ENCODE measurements at regions not wholly inside any gene's neighbourhood (a gene's known extent, or its start where the extent isn't known, plus 50 kb on each side); places are given as distances from the start of the nearest gene placed in this dataset.
"Not testable (repeated sequence)": the region's sequence is repeated elsewhere in the genome, so short reads cannot be mapped to it uniquely, and the experiment has no call there.

- not testable (repeated sequence) for TF ChIP-seq POLR2A (IDR thresholded peaks at IDR 0.05; ENCODE audit: low read depth, low read length); TAF1 (IDR thresholded peaks at IDR 0.05; ENCODE audit: low read depth, low read length); SPI1 (IDR thresholded peaks at IDR 0.05; ENCODE audit: low read depth, low read length); POLR2AphosphoS5 (IDR thresholded peaks at IDR 0.05; ENCODE audit: low read depth, low read length); PAX5 (IDR thresholded peaks at IDR 0.05; ENCODE audit: insufficient read depth, low read length, severe bottlenecking); POU2F2 (IDR thresholded peaks at IDR 0.05; ENCODE audit: low read depth, low read length)
Observed at GRCh38 chr7:149674728-149675385, 98.5 kb downstream of the ZNF467 start.

All from GM12891 (cell line).